HG03280 (cell line): ENCODE measurements at regions not wholly inside any gene's neighbourhood (a gene's known extent, or its start where the extent isn't known, plus 50 kb on each side); places are given as distances from the start of the nearest gene placed in this dataset.
"Not testable (repeated sequence)": the region's sequence is repeated elsewhere in the genome, so short reads cannot be mapped to it uniquely, and the experiment has no call there.

ENCODE experiments used
- ATAC-seq: cut with Tn5 transposase; IDR thresholded peaks from one replicate; pipeline ENCODE4 v1.9.1; 2021; ENCODE audit warnings: mild to moderate bottlenecking, moderate library complexity; ENCODE audit not compliant: unreplicated experiment

- ATAC-seq, result no peak
Observed at GRCh38 chr14:49250109-49250508, 336.1 kb downstream of the RPS29 start.

- ATAC-seq, result no peak
Observed at GRCh38 chr14:49249022-49249421, 337.2 kb downstream of the RPS29 start.

- ATAC-seq, result not testable (repeated sequence)
Observed at GRCh38 chr14:49243777-49244176, 342.4 kb downstream of the RPS29 start.

- ATAC-seq, result no peak
Observed at GRCh38 chr14:49240383-49240782, 345.8 kb downstream of the RPS29 start.

- ATAC-seq, result no peak
Observed at GRCh38 chr14:49228552-49228951, 357.6 kb downstream of the RPS29 start.

GRCh38 chr14:49221316-49221715, 364.9 kb downstream of the RPS29 start:
- no peak for ATAC-seq

GRCh38 chr14:49220492-49220891, 365.7 kb downstream of the RPS29 start:
- no peak for ATAC-seq

GRCh38 chr14:49218436-49219092, 367.6 kb downstream of the RPS29 start:
- no peak for ATAC-seq

- no peak for ATAC-seq
Observed at GRCh38 chr14:49212721-49213120, 373.5 kb downstream of the RPS29 start.

- no peak for ATAC-seq
Observed at GRCh38 chr14:49209416-49209815, 376.8 kb downstream of the RPS29 start.

GRCh38 chr14:49206828-49207227, 379.4 kb downstream of the RPS29 start:
- ATAC-seq, result no peak

- ATAC-seq, result no peak
Observed at GRCh38 chr14:49203676-49204075, 382.5 kb downstream of the RPS29 start.

GRCh38 chr14:49199159-49199558, 387.0 kb downstream of the RPS29 start:
- no peak for ATAC-seq

GRCh38 chr14:49196327-49196726, 389.9 kb downstream of the RPS29 start:
- ATAC-seq, result no peak

GRCh38 chr14:49194067-49194466, 392.1 kb downstream of the RPS29 start:
- no peak for ATAC-seq

GRCh38 chr14:49193332-49194065, 392.7 kb downstream of the RPS29 start:
- peak; percentile 95 for ATAC-seq

- ATAC-seq, result no peak
Observed at GRCh38 chr14:49191380-49191779, 394.8 kb downstream of the RPS29 start.

GRCh38 chr14:49189375-49189774, 396.8 kb downstream of the RPS29 start:
- ATAC-seq, result no peak

GRCh38 chr14:49187799-49188198, 398.4 kb downstream of the RPS29 start:
- no peak for ATAC-seq

GRCh38 chr14:49173765-49174373, 412.3 kb downstream of the RPS29 start:
- peak; percentile 97 for ATAC-seq

- no peak for ATAC-seq
Observed at GRCh38 chr14:49164074-49164473, 422.1 kb downstream of the RPS29 start.

- ATAC-seq, result no peak
Observed at GRCh38 chr14:49160983-49161382, 425.2 kb downstream of the RPS29 start.
